NB4 (cell line): ENCODE measurements at regions not wholly inside any gene's neighbourhood (a gene's known extent, or its start where the extent isn't known, plus 50 kb on each side); places are given as distances from the start of the nearest gene placed in this dataset.

Experiments
- DNase-seq: peaks from one replicate; pipeline ENCODE4 v3.0.0; 2010; ENCODE audit warnings: low read depth
- H3K4me3 ChIP-seq: one replicate; pipeline ENCODE4 v1.5.1; 2011; ENCODE audit warnings: mild to moderate bottlenecking, low read depth, low read length, moderate library complexity
- CTCF ChIP-seq: IDR thresholded peaks from one replicate; pipeline ENCODE4 v1.5.1; 2012; ENCODE audit warnings: low read depth, low read length
- MAX ChIP-seq: IDR thresholded peaks from 2 replicates; pipeline ENCODE4 v1.6.1; 2011; ENCODE audit warnings: low read depth, low read length
- MYC ChIP-seq: IDR thresholded peaks from 2 replicates; pipeline ENCODE4 v1.6.1; 2011; ENCODE audit warnings: low read depth, low read length
- POLR2A ChIP-seq: IDR thresholded peaks from 2 replicates; pipeline ENCODE4 v1.6.1; 2011; ENCODE audit warnings: mild to moderate bottlenecking; ENCODE audit not compliant: insufficient read length; ENCODE audit errors: extremely low read depth

GRCh38 chr5:98454407-98454806 is 319.1 kb upstream of the RGMB start:
- no peak for TF ChIP-seq CTCF
- no peak for TF ChIP-seq POLR2A
- TF ChIP-seq MAX: no peak
- TF ChIP-seq MYC: no peak
- no peak for DNase-seq
- no peak overlapping the region for H3K4me3 ChIP-seq

DNA sequence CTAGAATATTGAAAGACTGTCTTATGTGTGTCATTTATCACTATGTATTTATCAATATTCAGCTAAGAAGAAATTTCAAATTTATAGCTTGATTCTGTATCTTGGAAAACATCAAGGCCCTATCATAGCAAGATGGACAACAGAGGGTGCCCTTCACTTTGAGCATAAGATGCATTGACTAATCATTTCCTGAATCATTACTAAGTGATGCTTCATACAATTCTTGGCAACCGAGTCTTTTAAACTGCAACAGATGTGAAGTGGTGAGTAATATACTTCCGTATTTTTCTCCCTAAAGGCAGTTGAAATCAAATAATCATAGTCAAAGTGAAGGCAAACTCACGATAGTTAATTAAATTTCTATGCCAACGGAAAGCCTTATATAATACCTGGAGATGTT is 318.6 kb upstream of the RGMB start:
- TF ChIP-seq CTCF (no peak), POLR2A (no peak), MYC (no peak), MAX (no peak)
- H3K4me3 ChIP-seq: no peak overlapping the region
- peak; percentile 19 for DNase-seq

GRCh38 chr5:98455665-98456064 is 317.8 kb upstream of the RGMB start:
- TF ChIP-seq MAX: no peak
- no peak for TF ChIP-seq CTCF
- TF ChIP-seq POLR2A: no peak
- TF ChIP-seq MYC: no peak
- no peak overlapping the region for H3K4me3 ChIP-seq
- no peak for DNase-seq

- no peak for DNase-seq
- H3K4me3 ChIP-seq: no peak overlapping the region
- TF ChIP-seq CTCF (no peak), POLR2A (no peak), MYC (no peak), MAX (no peak)
Observed at GRCh38 chr5:98458004-98458403, 315.5 kb upstream of the RGMB start.

DNA sequence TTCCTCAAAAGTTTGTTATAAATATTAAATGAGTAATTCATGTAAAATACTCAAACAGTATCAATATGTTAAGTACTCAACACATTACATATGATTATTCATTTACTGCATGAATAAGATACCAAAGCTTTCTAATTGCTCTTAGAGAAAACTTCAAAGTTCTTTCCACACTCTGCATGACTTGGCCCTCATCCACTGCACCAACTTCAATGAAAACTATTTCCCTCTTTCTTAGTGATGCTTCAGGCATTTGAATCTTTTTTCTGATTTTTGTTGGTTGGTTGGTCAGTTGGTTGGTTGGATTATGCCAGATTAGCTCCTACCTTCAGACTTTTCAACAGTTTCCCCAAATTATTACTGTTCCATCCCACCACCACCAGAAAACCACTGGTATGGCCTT is 314.7 kb upstream of the RGMB start:
- DNase-seq: no peak
- TF ChIP-seq MAX (no peak), CTCF (no peak), POLR2A (no peak), MYC (no peak)
- H3K4me3 ChIP-seq: no peak overlapping the region

GRCh38 chr5:98460536-98460935 is 312.9 kb upstream of the RGMB start:
- DNase-seq: no peak
- TF ChIP-seq CTCF: no peak
- no peak for TF ChIP-seq POLR2A
- TF ChIP-seq MAX: no peak
- TF ChIP-seq MYC: no peak
- H3K4me3 ChIP-seq: no peak overlapping the region
